Thoracic aorta (tissue), 2 donors: ENCODE measurements at regions not wholly inside any gene's neighbourhood (a gene's known extent, or its start where the extent isn't known, plus 50 kb on each side); places are given as distances from the start of the nearest gene placed in this dataset.

Experiments used
- ATAC-seq: fragments of 150-250 bp; one replicate; pipeline ENCODE4 v1.8.0; 2017; ENCODE audit warnings: low read depth; ENCODE audit not compliant: insufficient number of reproducible peaks, low FRiP score
- DNase-seq: peaks from one replicate; pipeline ENCODE4 v3.0.0-alpha.2; 2020; ENCODE audit warnings: low spot score
- H3K27ac ChIP-seq, 2 donors: fragments of 200-600 bp; sonication (generic); 1 replicate in 1 of 2; 2 replicates in 1 of 2; pipeline ENCODE4 v1.5.1; 2016; ENCODE audit warnings: mild to moderate bottlenecking in 2 of 2, moderate library complexity in 2 of 2
- H3K27me3 ChIP-seq: fragments of 200-600 bp; sonication (generic); replicated peaks from 2 replicates; pipeline ENCODE4 v1.6.0; 2016; ENCODE audit warnings: mild to moderate bottlenecking; ENCODE audit not compliant: insufficient read depth
- H3K36me3 ChIP-seq: fragments of 200-600 bp; sonication (generic); one replicate; pipeline ENCODE4 v1.5.1; 2016
- H3K4me1 ChIP-seq, 2 donors: fragments of 200-600 bp; sonication (generic); 1 replicate in 1 of 2; 2 replicates in 1 of 2; pipeline versions ENCODE4 v1.5.1 to v1.6.0; 2016; ENCODE audit warnings: low read depth in 2 of 2, mild to moderate bottlenecking in 1 of 2; ENCODE audit not compliant: control insufficient read depth in 1 of 2
- H3K4me3 ChIP-seq: fragments of 200-600 bp; sonication (generic); 2 replicates; pipeline ENCODE4 v1.5.1; 2016; ENCODE audit warnings: mild to moderate bottlenecking
- H3K9me3 ChIP-seq: fragments of 200-600 bp; sonication (generic); 2 replicates; pipeline ENCODE4 v1.5.1; 2016
- CTCF ChIP-seq: fragments of 200-600 bp; sonication (generic); IDR thresholded peaks from one replicate; pipeline ENCODE4 v1.5.1; 2019; ENCODE audit warnings: antibody characterized with exemption

GRCh38 chr9:2411459-2412215 is 209.9 kb upstream of the VLDLR start:
- Histone ChIP-seq H3K4me1 (peaks cover 0 to 4% of the 10 kb centered on the region in 2 donors), H3K27ac (no peak overlapping the region), H3K36me3 (no peaks in the 10 kb centered on the region), H3K9me3 (no peaks in the 10 kb centered on the region), H3K27me3 (no peaks in the 10 kb centered on the region), H3K4me3 (no peak overlapping the region)
- no peak for DNase-seq
- no peak for ATAC-seq
- TF ChIP-seq CTCF: no peak

- H3K27me3 ChIP-seq: no peaks in the 10 kb centered on the region
- no peaks in the 10 kb centered on the region for H3K9me3 ChIP-seq
- H3K4me1 ChIP-seq: peaks cover 0 to 4% of the 10 kb centered on the region in 2 donors
- TF ChIP-seq CTCF: no peak
- H3K36me3 ChIP-seq: no peaks in the 10 kb centered on the region
- no peak overlapping the region for H3K4me3 ChIP-seq
- ATAC-seq: no peak
- no peak for DNase-seq
- H3K27ac ChIP-seq: no peak overlapping the region
Measured at GRCh38 chr9:2413160-2413805, 208.3 kb upstream of the VLDLR start.

GRCh38 chr9:2414465-2414864 is 207.1 kb upstream of the VLDLR start:
- H3K36me3 ChIP-seq: no peaks in the 10 kb centered on the region
- no peak for TF ChIP-seq CTCF
- no peak for ATAC-seq
- no peak overlapping the region for H3K27ac ChIP-seq
- H3K4me3 ChIP-seq: no peak overlapping the region
- no peaks in the 10 kb centered on the region for H3K9me3 ChIP-seq
- H3K27me3 ChIP-seq: no peaks in the 10 kb centered on the region
- peaks cover 0 to 4% of the 10 kb centered on the region in 2 donors for H3K4me1 ChIP-seq
- DNase-seq: no peak

- ATAC-seq (no peak), DNase-seq (no peak)
- Histone ChIP-seq H3K4me1 (peaks cover 0 to 4% of the 10 kb centered on the region in 2 donors), H3K27ac (no peak overlapping the region), H3K4me3 (no peak overlapping the region), H3K27me3 (no peaks in the 10 kb centered on the region), H3K36me3 (no peaks in the 10 kb centered on the region), H3K9me3 (no peaks in the 10 kb centered on the region)
- no peak for TF ChIP-seq CTCF
Measured at GRCh38 chr9:2415326-2415725, 206.3 kb upstream of the VLDLR start.

GRCh38 chr9:2417730-2418129 is 203.9 kb upstream of the VLDLR start:
- H3K27ac ChIP-seq: no peak overlapping the region
- no peaks in the 10 kb centered on the region for H3K27me3 ChIP-seq
- no peaks in the 10 kb centered on the region for H3K36me3 ChIP-seq
- no peaks in the 10 kb centered on the region for H3K4me1 ChIP-seq
- TF ChIP-seq CTCF: no peak
- ATAC-seq (no peak), DNase-seq (no peak)
- no peak overlapping the region for H3K4me3 ChIP-seq
- no peaks in the 10 kb centered on the region for H3K9me3 ChIP-seq
